CD4-positive, alpha-beta T cell treated with Interleukin-21 for 1 hour (primary cell): ENCODE measurements at regions not wholly inside any gene's neighbourhood (a gene's known extent, or its start where the extent isn't known, plus 50 kb on each side); places are given as distances from the start of the nearest gene placed in this dataset.

Source experiments
- DNase-seq: peaks from one replicate; pipeline ENCODE4 v3.0.0-alpha.2; 2020

GRCh38 chr13:107365466-107366215 lies 797.7 kb upstream of the ARGLU1 start:
- no peak for DNase-seq

- no peak for DNase-seq
Observed at GRCh38 chr13:107364658-107365057, 796.7 kb upstream of the ARGLU1 start.

- no peak for DNase-seq
Observed at GRCh38 chr13:107361666-107362065, 793.7 kb upstream of the ARGLU1 start.

GRCh38 chr13:107360010-107360409 lies 792.1 kb upstream of the ARGLU1 start:
- DNase-seq: no peak

- DNase-seq: no peak
Observed at GRCh38 chr13:107358866-107359265, 790.9 kb upstream of the ARGLU1 start.

GRCh38 chr13:107351305-107351704 lies 783.4 kb upstream of the ARGLU1 start:
- no peak for DNase-seq

GRCh38 chr13:107348925-107349324 lies 781.0 kb upstream of the ARGLU1 start:
- no peak for DNase-seq

GRCh38 chr13:107348471-107348870 lies 780.5 kb upstream of the ARGLU1 start:
- DNase-seq: no peak

- DNase-seq: no peak
Observed at GRCh38 chr13:107347641-107348369, 779.9 kb upstream of the ARGLU1 start.

- no peak for DNase-seq
Observed at GRCh38 chr13:107342747-107343146, 774.8 kb upstream of the ARGLU1 start.

GRCh38 chr13:107339209-107339608 lies 771.3 kb upstream of the ARGLU1 start:
- no peak for DNase-seq

- no peak for DNase-seq
Observed at GRCh38 chr13:107332188-107332587, 764.3 kb upstream of the ARGLU1 start.

- no peak for DNase-seq
Observed at GRCh38 chr13:107331359-107331758, 763.4 kb upstream of the ARGLU1 start.

- no peak for DNase-seq
Observed at GRCh38 chr13:107330484-107330883, 762.5 kb upstream of the ARGLU1 start.

- DNase-seq: no peak
Observed at GRCh38 chr13:107329991-107330390, 762.1 kb upstream of the ARGLU1 start.

GRCh38 chr13:107324416-107325204 lies 756.7 kb upstream of the ARGLU1 start:
- no peak for DNase-seq

GRCh38 chr13:107322228-107322627 lies 754.3 kb upstream of the ARGLU1 start:
- no peak for DNase-seq

- DNase-seq: no peak
Observed at GRCh38 chr13:107305178-107305577, 737.2 kb upstream of the ARGLU1 start.

GRCh38 chr13:107301724-107302374 lies 733.9 kb upstream of the ARGLU1 start:
- DNase-seq: no peak

GRCh38 chr13:107299717-107300116 lies 731.8 kb upstream of the ARGLU1 start:
- no peak for DNase-seq

GRCh38 chr13:107296804-107297203 lies 728.9 kb upstream of the ARGLU1 start:
- DNase-seq: no peak

- no peak for DNase-seq
Observed at GRCh38 chr13:107295416-107296140, 727.6 kb upstream of the ARGLU1 start.
